AG09309 (cell line): ENCODE measurements at regions not wholly inside any gene's neighbourhood (a gene's known extent, or its start where the extent isn't known, plus 50 kb on each side); places are given as distances from the start of the nearest gene placed in this dataset.

ENCODE experiments used
- DNase-seq: peaks from one replicate; pipeline ENCODE4 v3.0.0-alpha.2; 2010; ENCODE audit warnings: low read depth
- H3K4me3 ChIP-seq: 2 replicates; pipeline ENCODE4 v1.5.1; 2011; ENCODE audit warnings: mild to moderate bottlenecking, low read depth, low read length, moderate library complexity; ENCODE audit not compliant: control insufficient read depth
- CTCF ChIP-seq: IDR thresholded peaks from 2 replicates; pipeline ENCODE4 v1.5.1; 2011; ENCODE audit warnings: mild to moderate bottlenecking, low read depth, low read length, inconsistent platforms; ENCODE audit not compliant: insufficient read depth, control insufficient read depth; ENCODE audit errors: missing control alignments

GRCh38 chr4:111512081-111512783, 633.0 kb upstream of the FAM241A start:
- TF ChIP-seq CTCF: no peak
- peak; percentile 74 for DNase-seq
- H3K4me3 ChIP-seq: no peak overlapping the region

- H3K4me3 ChIP-seq: no peak overlapping the region
- no peak for DNase-seq
- no peak for TF ChIP-seq CTCF
Observed at GRCh38 chr4:111519683-111520082, 625.6 kb upstream of the FAM241A start.

- no peak for DNase-seq
- no peak for TF ChIP-seq CTCF
- H3K4me3 ChIP-seq: no peak overlapping the region
Observed at GRCh38 chr4:111530446-111530845, 614.8 kb upstream of the FAM241A start.

- no peak overlapping the region for H3K4me3 ChIP-seq
- DNase-seq: no peak
- no peak for TF ChIP-seq CTCF
Observed at GRCh38 chr4:111535792-111536191, 609.5 kb upstream of the FAM241A start.

GRCh38 chr4:111537165-111537564, 608.1 kb upstream of the FAM241A start:
- TF ChIP-seq CTCF: no peak
- no peak for DNase-seq
- H3K4me3 ChIP-seq: no peak overlapping the region

GRCh38 chr4:111537871-111538270, 607.4 kb upstream of the FAM241A start:
- no peak for TF ChIP-seq CTCF
- DNase-seq: peak; percentile 46
- H3K4me3 ChIP-seq: no peak overlapping the region
